ENCODE measurements at regions not wholly inside any gene's neighbourhood (a gene's known extent, or its start where the extent isn't known, plus 50 kb on each side); places are given as distances from the start of the nearest gene placed in this dataset.

DNA sequence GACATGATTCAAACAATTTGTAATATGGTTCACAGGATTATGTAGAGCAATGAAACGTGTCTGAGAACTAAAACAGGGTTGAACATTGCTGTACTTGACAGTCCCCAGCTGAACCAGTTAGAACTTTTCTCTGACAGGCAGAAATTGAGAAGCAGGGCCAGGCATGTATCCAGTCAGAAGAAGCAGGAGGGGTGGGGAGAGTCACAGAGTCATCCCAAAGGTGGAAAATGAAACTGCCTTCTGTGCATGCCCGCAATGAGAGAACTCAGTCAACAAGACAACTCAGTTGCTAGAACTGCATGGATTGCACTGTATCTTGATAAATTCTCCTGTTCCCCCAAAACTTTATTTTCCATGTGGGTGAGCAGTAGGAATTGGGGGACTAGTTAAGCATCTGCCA, 72.9 kb upstream of the PRLR start:
- no peak for TF ChIP-seq EP300 (IDR thresholded peaks at IDR 0.05)
- TF ChIP-seq, protein P1, sequence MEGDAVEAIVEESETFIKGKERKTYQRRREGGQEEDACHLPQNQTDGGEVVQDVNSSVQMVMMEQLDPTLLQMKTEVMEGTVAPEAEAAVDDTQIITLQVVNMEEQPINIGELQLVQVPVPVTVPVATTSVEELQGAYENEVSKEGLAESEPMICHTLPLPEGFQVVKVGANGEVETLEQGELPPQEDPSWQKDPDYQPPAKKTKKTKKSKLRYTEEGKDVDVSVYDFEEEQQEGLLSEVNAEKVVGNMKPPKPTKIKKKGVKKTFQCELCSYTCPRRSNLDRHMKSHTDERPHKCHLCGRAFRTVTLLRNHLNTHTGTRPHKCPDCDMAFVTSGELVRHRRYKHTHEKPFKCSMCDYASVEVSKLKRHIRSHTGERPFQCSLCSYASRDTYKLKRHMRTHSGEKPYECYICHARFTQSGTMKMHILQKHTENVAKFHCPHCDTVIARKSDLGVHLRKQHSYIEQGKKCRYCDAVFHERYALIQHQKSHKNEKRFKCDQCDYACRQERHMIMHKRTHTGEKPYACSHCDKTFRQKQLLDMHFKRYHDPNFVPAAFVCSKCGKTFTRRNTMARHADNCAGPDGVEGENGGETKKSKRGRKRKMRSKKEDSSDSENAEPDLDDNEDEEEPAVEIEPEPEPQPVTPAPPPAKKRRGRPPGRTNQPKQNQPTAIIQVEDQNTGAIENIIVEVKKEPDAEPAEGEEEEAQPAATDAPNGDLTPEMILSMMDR (IDR thresholded peaks at IDR 0.05), result no peak
- TF ChIP-seq POLR2AphosphoS5 (IDR thresholded peaks at IDR 0.05), result no peak
